ENCODE measurements at regions not wholly inside any gene's neighbourhood (a gene's known extent, or its start where the extent isn't known, plus 50 kb on each side); places are given as distances from the start of the nearest gene placed in this dataset.

- TF ChIP-seq CTCF (IDR thresholded peaks at IDR 0.05) (no peak), POLR2A (IDR thresholded peaks at IDR 0.05; ENCODE audit: low read length) (no peak), EP300 (IDR thresholded peaks at IDR 0.05) (no peak), NR3C1 (IDR thresholded peaks at IDR 0.05) (no peak), MAX (IDR thresholded peaks at IDR 0.05) (no peak), NFE2L2 (conservative IDR thresholded peaks at IDR 0.05; ENCODE audit: low read length) (no peak)
Observed at GRCh38 chr10:25107756-25108155, 67.0 kb upstream of the GPR158 start.

Measured in A549 (cell line).